ENCODE measurements at regions not wholly inside any gene's neighbourhood (a gene's known extent, or its start where the extent isn't known, plus 50 kb on each side); places are given as distances from the start of the nearest gene placed in this dataset.

DNA sequence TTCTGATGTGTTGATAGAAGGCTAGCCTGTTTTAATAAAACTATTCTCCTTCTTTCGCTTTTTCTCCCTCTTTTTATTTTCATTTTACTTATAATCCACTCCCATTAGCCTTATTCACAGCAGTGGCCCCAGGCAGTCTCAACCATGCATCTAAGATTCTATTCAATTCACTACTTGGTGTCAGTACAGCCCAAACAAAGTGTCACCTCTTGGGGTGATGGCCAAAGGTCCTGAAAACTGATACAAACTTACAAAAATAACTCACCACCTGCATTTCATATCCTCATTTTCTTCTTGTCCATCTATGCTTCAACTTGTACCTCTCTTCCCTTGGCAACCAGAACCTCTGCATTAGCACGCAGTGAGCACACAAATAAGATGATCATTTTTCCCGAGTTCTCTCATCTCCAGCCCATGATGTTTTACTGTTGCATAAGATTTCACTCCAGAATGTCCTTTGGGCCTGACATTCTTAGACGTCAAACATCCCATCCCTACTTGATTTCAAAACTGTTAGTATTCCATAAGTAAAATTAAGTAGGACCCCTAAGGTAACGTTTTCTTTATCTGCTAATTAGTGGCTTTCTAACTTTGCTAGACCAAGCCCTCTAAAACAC, 559.3 kb upstream of the TNP1 start:
- no peak overlapping the region for H3K27ac ChIP-seq (ENCODE audit: insufficient read depth, low read length, poor library complexity, severe bottlenecking)
- no peak for DNase-seq

DNA sequence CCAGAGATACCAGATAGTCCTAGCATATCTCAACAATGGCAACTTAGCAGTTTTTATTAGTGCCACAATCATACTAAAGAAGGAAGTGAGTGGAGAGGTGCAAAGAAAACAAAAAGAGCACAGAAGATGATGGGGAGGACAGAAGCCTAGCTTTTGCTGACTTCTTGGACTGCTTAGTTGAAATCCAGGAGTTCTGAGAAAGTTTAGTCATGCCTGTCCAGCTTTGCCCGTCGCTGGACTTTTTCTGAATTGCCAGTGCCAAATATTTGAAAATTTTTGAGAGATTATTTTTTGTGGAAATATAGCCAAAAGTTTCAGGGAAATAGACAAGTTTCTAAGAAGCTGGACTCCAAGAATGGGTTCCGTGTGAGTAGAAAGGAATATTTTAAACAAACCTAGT, 558.7 kb upstream of the TNP1 start:
- no peaks in the 10 kb centered on the region for H3K36me3 ChIP-seq (ENCODE audit: control insufficient read depth, insufficient read depth, low read length)
- no peak overlapping the region for H3K27ac ChIP-seq (ENCODE audit: insufficient read depth, low read length, poor library complexity, severe bottlenecking)
- no peaks in the 10 kb centered on the region for H3K27me3 ChIP-seq (replicated peaks; ENCODE audit: control insufficient read depth, insufficient read depth, low read length, poor library complexity, severe bottlenecking)
- DNase-seq: no peak
- H3K4me1 ChIP-seq (ENCODE audit: control insufficient read depth, insufficient read depth, low read length, poor library complexity, severe bottlenecking): no peaks in the 10 kb centered on the region
- H3K4me3 ChIP-seq (ENCODE audit: insufficient read depth, low read depth, low read length, poor library complexity, severe bottlenecking): no peak overlapping the region
- no peaks in the 10 kb centered on the region for H3K9me3 ChIP-seq (ENCODE audit: control insufficient read depth, low read length)

More for the DNA sequence above, 559.3 kb upstream of the TNP1 start:
- H3K27me3 ChIP-seq (replicated peaks; ENCODE audit: control insufficient read depth, insufficient read depth, low read length, poor library complexity, severe bottlenecking): no peaks in the 10 kb centered on the region
- no peak overlapping the region for H3K4me3 ChIP-seq (ENCODE audit: insufficient read depth, low read depth, low read length, poor library complexity, severe bottlenecking)
- H3K36me3 ChIP-seq (ENCODE audit: control insufficient read depth, insufficient read depth, low read length): no peaks in the 10 kb centered on the region
- no peaks in the 10 kb centered on the region for H3K4me1 ChIP-seq (ENCODE audit: control insufficient read depth, insufficient read depth, low read length, poor library complexity, severe bottlenecking)
- H3K9me3 ChIP-seq (ENCODE audit: control insufficient read depth, low read length): no peaks in the 10 kb centered on the region

- Histone ChIP-seq H3K36me3 (ENCODE audit: control insufficient read depth, insufficient read depth, low read length) (no peaks in the 10 kb centered on the region), H3K27me3 (replicated peaks; ENCODE audit: control insufficient read depth, insufficient read depth, low read length, poor library complexity, severe bottlenecking) (no peaks in the 10 kb centered on the region), H3K27ac (ENCODE audit: insufficient read depth, low read length, poor library complexity, severe bottlenecking) (no peak overlapping the region), H3K9me3 (ENCODE audit: control insufficient read depth, low read length) (no peaks in the 10 kb centered on the region), H3K4me3 (ENCODE audit: insufficient read depth, low read depth, low read length, poor library complexity, severe bottlenecking) (no peak overlapping the region), H3K4me1 (ENCODE audit: control insufficient read depth, insufficient read depth, low read length, poor library complexity, severe bottlenecking) (no peaks in the 10 kb centered on the region)
- DNase-seq: no peak
Measured at GRCh38 chr2:217418090-217418489, 558.2 kb upstream of the TNP1 start.

GRCh38 chr2:217417536-217417935, 557.7 kb upstream of the TNP1 start:
- Histone ChIP-seq H3K27ac (ENCODE audit: insufficient read depth, low read length, poor library complexity, severe bottlenecking) (no peak overlapping the region), H3K4me3 (ENCODE audit: insufficient read depth, low read depth, low read length, poor library complexity, severe bottlenecking) (no peak overlapping the region), H3K9me3 (ENCODE audit: control insufficient read depth, low read length) (no peaks in the 10 kb centered on the region), H3K36me3 (ENCODE audit: control insufficient read depth, insufficient read depth, low read length) (no peaks in the 10 kb centered on the region), H3K27me3 (replicated peaks; ENCODE audit: control insufficient read depth, insufficient read depth, low read length, poor library complexity, severe bottlenecking) (no peaks in the 10 kb centered on the region), H3K4me1 (ENCODE audit: control insufficient read depth, insufficient read depth, low read length, poor library complexity, severe bottlenecking) (no peaks in the 10 kb centered on the region)
- no peak for DNase-seq

GRCh38 chr2:217415316-217415715, 555.5 kb upstream of the TNP1 start:
- no peak overlapping the region for H3K27ac ChIP-seq (ENCODE audit: insufficient read depth, low read length, poor library complexity, severe bottlenecking)
- no peaks in the 10 kb centered on the region for H3K36me3 ChIP-seq (ENCODE audit: control insufficient read depth, insufficient read depth, low read length)
- H3K9me3 ChIP-seq (ENCODE audit: control insufficient read depth, low read length): no peaks in the 10 kb centered on the region
- H3K4me3 ChIP-seq (ENCODE audit: insufficient read depth, low read depth, low read length, poor library complexity, severe bottlenecking): no peak overlapping the region
- no peak for DNase-seq
- H3K4me1 ChIP-seq (ENCODE audit: control insufficient read depth, insufficient read depth, low read length, poor library complexity, severe bottlenecking): no peaks in the 10 kb centered on the region
- H3K27me3 ChIP-seq (replicated peaks; ENCODE audit: control insufficient read depth, insufficient read depth, low read length, poor library complexity, severe bottlenecking): no peaks in the 10 kb centered on the region

GRCh38 chr2:217414429-217414828, 554.6 kb upstream of the TNP1 start:
- Histone ChIP-seq H3K27ac (ENCODE audit: insufficient read depth, low read length, poor library complexity, severe bottlenecking) (no peak overlapping the region), H3K36me3 (ENCODE audit: control insufficient read depth, insufficient read depth, low read length) (no peaks in the 10 kb centered on the region), H3K9me3 (ENCODE audit: control insufficient read depth, low read length) (no peaks in the 10 kb centered on the region), H3K4me1 (ENCODE audit: control insufficient read depth, insufficient read depth, low read length, poor library complexity, severe bottlenecking) (no peaks in the 10 kb centered on the region), H3K27me3 (replicated peaks; ENCODE audit: control insufficient read depth, insufficient read depth, low read length, poor library complexity, severe bottlenecking) (no peaks in the 10 kb centered on the region), H3K4me3 (ENCODE audit: insufficient read depth, low read depth, low read length, poor library complexity, severe bottlenecking) (no peak overlapping the region)
- no peak for DNase-seq

- no peak for DNase-seq
- Histone ChIP-seq H3K27me3 (replicated peaks; ENCODE audit: control insufficient read depth, insufficient read depth, low read length, poor library complexity, severe bottlenecking) (no peaks in the 10 kb centered on the region), H3K27ac (ENCODE audit: insufficient read depth, low read length, poor library complexity, severe bottlenecking) (no peak overlapping the region)
Measured at GRCh38 chr2:217413193-217413592, 553.3 kb upstream of the TNP1 start.

DNA sequence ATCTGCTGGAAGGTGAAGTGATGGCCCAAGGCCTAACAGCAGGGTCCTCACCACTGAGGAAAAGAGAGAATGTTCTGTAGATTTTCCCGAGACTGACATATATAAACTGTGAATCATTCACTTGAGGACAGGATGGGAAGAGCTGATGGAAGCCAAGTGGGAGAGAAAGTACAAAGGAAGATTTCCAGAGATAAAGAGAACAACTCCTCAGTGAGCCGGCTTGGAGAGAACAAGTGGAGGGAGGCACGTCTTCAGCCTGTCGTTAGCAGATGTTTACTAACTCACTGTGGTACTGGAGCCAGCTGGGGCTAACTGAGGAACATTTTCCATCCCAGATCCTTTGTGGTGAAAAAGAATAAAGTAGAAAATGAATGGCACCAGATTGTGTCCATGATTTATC, 552.9 kb upstream of the TNP1 start:
- Histone ChIP-seq H3K36me3 (ENCODE audit: control insufficient read depth, insufficient read depth, low read length) (no peaks in the 10 kb centered on the region), H3K4me1 (ENCODE audit: control insufficient read depth, insufficient read depth, low read length, poor library complexity, severe bottlenecking) (no peaks in the 10 kb centered on the region), H3K9me3 (ENCODE audit: control insufficient read depth, low read length) (no peaks in the 10 kb centered on the region), H3K27me3 (replicated peaks; ENCODE audit: control insufficient read depth, insufficient read depth, low read length, poor library complexity, severe bottlenecking) (no peaks in the 10 kb centered on the region), H3K4me3 (ENCODE audit: insufficient read depth, low read depth, low read length, poor library complexity, severe bottlenecking) (no peak overlapping the region), H3K27ac (ENCODE audit: insufficient read depth, low read length, poor library complexity, severe bottlenecking) (no peak overlapping the region)
- DNase-seq: no peak

More at GRCh38 chr2:217413193-217413592, 553.3 kb upstream of the TNP1 start:
- H3K4me3 ChIP-seq (ENCODE audit: insufficient read depth, low read depth, low read length, poor library complexity, severe bottlenecking): no peak overlapping the region
- H3K9me3 ChIP-seq (ENCODE audit: control insufficient read depth, low read length): no peaks in the 10 kb centered on the region
- no peaks in the 10 kb centered on the region for H3K36me3 ChIP-seq (ENCODE audit: control insufficient read depth, insufficient read depth, low read length)
- H3K4me1 ChIP-seq (ENCODE audit: control insufficient read depth, insufficient read depth, low read length, poor library complexity, severe bottlenecking): no peaks in the 10 kb centered on the region

GRCh38 chr2:217412277-217412676, 552.4 kb upstream of the TNP1 start:
- no peak for DNase-seq
- Histone ChIP-seq H3K4me3 (ENCODE audit: insufficient read depth, low read depth, low read length, poor library complexity, severe bottlenecking) (no peak overlapping the region), H3K9me3 (ENCODE audit: control insufficient read depth, low read length) (no peaks in the 10 kb centered on the region), H3K27ac (ENCODE audit: insufficient read depth, low read length, poor library complexity, severe bottlenecking) (no peak overlapping the region), H3K36me3 (ENCODE audit: control insufficient read depth, insufficient read depth, low read length) (no peaks in the 10 kb centered on the region), H3K27me3 (replicated peaks; ENCODE audit: control insufficient read depth, insufficient read depth, low read length, poor library complexity, severe bottlenecking) (no peaks in the 10 kb centered on the region), H3K4me1 (ENCODE audit: control insufficient read depth, insufficient read depth, low read length, poor library complexity, severe bottlenecking) (no peaks in the 10 kb centered on the region)

- Histone ChIP-seq H3K36me3 (ENCODE audit: control insufficient read depth, insufficient read depth, low read length) (no peaks in the 10 kb centered on the region), H3K4me3 (ENCODE audit: insufficient read depth, low read depth, low read length, poor library complexity, severe bottlenecking) (no peak overlapping the region), H3K9me3 (ENCODE audit: control insufficient read depth, low read length) (no peaks in the 10 kb centered on the region), H3K27me3 (replicated peaks; ENCODE audit: control insufficient read depth, insufficient read depth, low read length, poor library complexity, severe bottlenecking) (no peaks in the 10 kb centered on the region), H3K4me1 (ENCODE audit: control insufficient read depth, insufficient read depth, low read length, poor library complexity, severe bottlenecking) (no peaks in the 10 kb centered on the region), H3K27ac (ENCODE audit: insufficient read depth, low read length, poor library complexity, severe bottlenecking) (no peak overlapping the region)
- no peak for DNase-seq
Measured at GRCh38 chr2:217410681-217410960, 550.8 kb upstream of the TNP1 start.
